Sciatic nerve (tissue), 2 donors: ENCODE measurements at regions not wholly inside any gene's neighbourhood (a gene's known extent, or its start where the extent isn't known, plus 50 kb on each side); places are given as distances from the start of the nearest gene placed in this dataset.
"Not testable (repeated sequence)": the region's sequence is repeated elsewhere in the genome, so short reads cannot be mapped to it uniquely, and the experiment has no call there.

Experiments
- ATAC-seq: fragments of 200-7000 bp; cut with Tn5 transposase; one replicate; pipeline ENCODE4 v1.9.1; 2020; ENCODE audit warnings: mild to moderate bottlenecking, moderate library complexity
- DNase-seq: peaks from one replicate; pipeline ENCODE4 v3.0.0-alpha.2; 2020; ENCODE audit warnings: low spot score
- intact Hi-C: fragments of 100-400 bp; cut with DNase I; formaldehyde crosslinking; loops from one replicate; pipeline ENCODE4 v1.14.2; 2022
- donor health status: DM: no; HTN: no; CAD: no.
- donor health status: DM: no; HTN: no; CAD: no.

DNA sequence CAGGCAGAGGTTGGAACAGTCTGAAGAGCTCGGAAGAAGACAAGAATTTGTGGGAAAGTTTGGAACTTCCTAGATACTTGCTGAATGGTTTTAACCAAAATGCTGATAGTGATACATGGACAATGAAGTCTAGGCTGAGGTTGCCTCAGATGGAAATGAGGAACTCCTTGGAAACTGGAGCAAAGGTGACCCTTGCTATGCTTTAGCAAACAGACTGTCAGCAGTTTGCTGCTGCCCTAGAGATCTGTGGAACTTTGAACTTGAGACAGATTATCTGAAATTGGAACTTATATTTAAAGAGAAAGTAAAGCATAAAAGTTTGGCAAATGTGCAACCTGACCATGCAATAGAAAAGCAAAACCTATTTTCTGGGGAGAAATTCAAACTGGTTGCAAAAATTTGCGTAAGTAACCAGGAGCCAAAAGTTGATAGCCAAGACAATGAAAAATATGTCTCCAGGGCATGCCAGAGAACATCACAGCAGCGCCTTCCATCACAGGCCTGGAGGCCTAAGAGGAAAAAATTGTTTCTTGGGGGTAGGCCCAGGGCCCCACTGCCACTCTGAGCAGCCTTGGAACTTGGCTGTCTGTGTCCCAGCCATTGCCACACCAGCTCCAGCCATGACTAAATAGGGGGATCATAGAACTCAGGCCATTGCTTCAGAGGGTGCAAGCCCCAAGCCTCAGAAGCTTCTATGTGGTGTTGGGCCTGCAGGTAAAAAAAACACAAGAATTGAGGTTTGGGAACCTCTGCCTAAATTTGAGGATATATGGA, 675.3 kb downstream of the LTN1 start:
- intact Hi-C loops: no loop called here
- DNase-seq (no peak), ATAC-seq (peak; percentile 46)

DNA sequence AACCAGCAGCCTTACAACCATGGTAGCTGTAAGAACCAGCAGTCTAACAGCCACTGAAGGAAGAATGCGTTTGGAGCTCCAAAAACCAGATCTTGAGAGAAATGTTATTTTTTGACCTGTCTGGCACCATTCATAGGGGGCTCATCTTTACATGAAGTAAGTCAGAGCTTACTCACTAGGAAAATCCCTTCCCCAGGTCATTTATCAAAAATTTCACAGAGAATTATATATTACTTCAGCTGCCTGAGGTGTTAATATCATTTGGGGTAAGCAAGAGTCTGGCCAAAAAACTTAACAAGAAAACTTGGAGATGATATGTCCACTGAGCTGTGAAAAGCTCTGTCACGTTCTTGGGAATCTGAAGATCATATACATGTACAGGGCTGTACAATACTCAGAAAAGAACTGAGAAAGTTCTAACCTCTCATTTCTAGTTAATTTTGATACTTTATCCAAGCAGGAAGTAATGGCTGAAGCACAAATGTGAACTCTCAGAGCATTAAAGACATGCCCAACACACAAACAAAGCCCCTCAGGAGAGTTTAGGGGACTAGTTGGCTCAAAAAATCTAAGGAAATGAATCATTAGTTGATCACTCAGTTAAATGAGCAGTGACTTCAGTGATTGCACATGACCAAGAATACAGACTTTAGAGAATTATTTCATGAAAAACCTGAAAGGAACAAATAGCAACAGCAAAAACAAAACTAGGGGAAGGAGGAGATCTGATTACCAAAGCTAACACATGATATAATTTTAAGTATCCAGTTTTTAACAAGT, 681.1 kb downstream of the LTN1 start:
- DNase-seq (no peak), ATAC-seq (no peak)
- intact Hi-C loops: no loop called here

DNA sequence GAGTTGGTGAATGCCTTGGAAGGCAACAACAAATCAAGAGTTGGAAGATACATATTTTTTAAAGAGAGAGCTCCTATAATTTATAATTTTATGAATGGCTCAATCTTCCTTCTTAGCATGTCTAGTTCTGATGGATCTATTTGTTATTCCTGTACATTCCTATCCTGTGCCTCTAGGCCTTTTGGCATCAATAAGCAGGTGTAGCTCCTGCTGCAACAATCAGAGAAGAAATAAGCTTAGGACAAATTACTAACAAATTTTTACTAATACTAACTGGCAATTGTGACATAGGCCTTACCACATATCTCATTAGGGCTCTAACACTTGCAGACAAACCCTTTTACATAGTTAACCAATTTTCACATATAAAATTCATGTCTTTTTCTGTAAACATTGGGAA, 682.0 kb downstream of the LTN1 start:
- no peak for DNase-seq
- ATAC-seq: no peak
- intact Hi-C loops: no loop called here

GRCh38 chr21:28310171-28310685, 682.4 kb downstream of the LTN1 start:
- ATAC-seq (no peak), DNase-seq (no peak)
- intact Hi-C loops: no loop called here

- no peak for ATAC-seq
- intact Hi-C loops: no loop called here
Measured at GRCh38 chr21:28309596-28309995, 683.1 kb downstream of the LTN1 start.

DNA sequence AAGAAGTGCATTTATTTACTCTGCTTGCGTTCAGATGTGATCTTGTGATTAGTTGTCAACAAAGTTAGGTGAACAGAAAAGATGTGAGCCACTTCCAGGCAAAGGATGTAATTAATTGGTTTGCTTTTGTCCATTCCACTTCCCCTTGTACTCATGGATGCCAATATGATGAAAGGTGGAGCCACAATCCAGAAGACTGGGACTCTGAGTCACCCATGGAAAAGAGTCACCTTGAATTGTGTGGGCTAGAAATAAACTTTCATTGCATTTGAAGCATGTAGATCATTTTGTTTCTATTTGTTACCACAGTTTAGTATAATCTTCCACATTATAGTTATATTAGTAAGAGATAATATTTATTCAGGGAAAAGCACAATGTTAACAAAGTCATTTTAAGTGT, 684.2 kb downstream of the LTN1 start:
- intact Hi-C loops: no loop called here
- no peak for ATAC-seq
- DNase-seq: no peak

More at GRCh38 chr21:28309596-28309995, 683.1 kb downstream of the LTN1 start:
- DNase-seq: no peak

- no peak for DNase-seq
- intact Hi-C loops: no loop called here
- ATAC-seq: no peak
Measured at GRCh38 chr21:28299946-28300345, 692.7 kb downstream of the LTN1 start.

DNA sequence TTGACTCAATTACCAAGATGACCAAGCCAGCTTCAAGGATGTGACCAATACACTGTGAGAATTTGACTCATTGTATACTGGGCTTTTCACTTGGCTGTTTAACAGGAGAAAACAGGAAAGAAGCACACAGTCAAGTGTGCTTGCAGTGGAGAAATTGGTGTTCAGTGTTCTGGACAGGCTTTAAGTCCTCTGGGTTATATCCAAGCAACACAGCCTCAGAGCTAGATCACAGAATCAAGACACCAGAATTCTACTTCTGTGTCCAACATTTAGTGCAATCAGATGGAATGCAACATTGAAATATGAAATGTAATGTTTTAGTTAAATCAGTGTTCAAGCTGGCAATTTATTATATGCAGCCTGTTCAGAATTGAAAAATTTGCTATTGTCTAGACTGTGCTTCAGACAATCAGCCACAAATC, 694.4 kb downstream of the LTN1 start:
- DNase-seq: no peak
- ATAC-seq: no peak
- intact Hi-C loops: no loop called here

DNA sequence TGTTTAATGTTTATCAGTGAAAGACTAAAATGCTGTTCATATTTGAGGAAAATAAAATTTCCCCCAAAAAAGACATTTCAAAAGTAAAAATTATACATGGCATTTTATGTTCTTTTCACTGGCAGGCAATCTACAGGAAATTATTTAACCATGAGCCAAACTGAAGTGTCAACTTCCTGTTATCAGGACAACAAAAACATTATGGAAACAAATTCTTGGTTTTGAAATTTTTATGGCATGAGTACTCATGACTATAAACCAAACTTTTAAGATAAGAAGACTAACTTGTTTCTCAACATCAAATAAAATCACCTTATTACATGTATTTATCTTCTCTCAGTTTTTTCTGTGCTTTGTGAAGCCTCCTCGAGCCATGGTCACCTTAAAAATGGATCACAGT, 698.6 kb downstream of the LTN1 start:
- intact Hi-C loops: no loop called here
- DNase-seq: no peak
- ATAC-seq: no peak

DNA sequence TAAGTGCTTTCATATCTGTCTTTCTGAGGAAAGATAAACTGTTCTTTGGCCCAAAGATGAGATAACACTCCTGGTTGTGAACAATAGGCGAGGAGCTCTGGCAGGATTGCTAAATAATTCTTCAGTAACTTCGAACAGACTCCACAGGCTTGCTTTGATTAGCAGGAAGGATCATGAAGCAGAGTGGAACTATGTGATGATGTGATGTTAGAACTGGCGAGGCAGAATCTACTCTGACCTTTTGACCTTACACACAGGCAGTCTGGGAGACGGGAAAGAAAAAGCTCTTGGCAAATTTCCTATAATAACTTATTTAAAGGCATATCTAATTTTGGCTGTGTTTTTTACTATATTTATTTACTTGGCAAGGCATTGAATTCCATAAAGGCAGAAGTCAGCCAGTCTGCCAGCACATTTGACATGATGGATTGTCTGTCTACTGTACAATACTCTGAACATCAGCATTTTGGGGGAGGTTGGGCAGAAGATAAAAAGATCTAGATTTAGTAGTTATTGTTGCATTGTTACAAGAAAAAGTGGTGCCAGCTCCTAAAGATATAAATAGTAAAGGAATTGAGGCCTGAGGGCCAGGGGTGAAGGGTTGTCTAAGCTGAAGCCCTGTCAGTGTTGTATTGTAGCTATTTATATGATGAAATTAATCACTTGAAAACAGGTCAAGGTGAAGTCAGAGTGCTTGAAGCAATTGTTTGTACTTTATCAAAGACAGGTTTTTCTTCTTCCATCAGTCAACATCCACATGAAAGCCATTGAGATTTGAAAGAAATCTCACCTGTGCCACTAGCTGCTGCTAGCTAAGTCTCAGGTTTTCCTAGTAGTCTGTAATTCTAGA, 708.8 kb downstream of the LTN1 start:
- ATAC-seq: peak; percentile 76
- no peak for DNase-seq
- intact Hi-C loops: no loop called here

DNA sequence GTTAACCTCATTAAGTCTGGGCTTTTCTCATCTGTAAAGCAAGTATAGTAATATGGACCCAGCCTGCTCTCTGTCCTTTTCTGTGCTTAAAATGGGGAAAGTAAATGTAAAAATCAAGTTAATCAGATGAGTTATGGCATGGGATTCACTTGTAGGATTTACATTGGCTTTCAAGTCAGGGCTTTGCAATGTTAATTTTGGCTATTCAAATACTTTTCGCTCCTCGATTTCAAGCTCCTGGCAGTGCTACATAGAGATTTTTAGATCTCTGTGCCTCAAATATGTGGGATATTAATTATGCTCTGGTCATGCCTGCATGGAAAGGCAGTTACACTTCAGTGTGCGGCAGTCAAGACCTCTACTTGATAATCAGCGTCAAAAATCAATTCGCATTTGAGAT, 709.8 kb downstream of the LTN1 start:
- DNase-seq (no peak), ATAC-seq (no peak)
- intact Hi-C loops: no loop called here

DNA sequence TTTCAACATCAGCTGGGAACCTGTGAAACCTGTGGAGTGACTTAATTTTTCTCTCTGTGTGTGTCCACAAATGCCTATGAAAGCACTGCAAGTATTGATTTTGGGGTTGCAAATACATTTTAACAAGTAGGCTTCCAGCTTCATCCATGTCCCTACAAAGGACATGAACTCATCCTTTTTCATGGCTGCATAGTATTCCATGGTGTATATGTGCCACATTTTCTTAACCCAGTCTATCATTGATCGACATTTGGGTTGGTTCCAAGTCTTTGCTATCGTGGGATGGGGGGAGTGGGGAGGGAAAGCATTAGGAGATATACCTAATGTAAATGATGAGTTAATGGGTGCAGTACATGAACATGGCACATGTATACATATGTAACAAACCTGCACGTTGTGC, 711.3 kb downstream of the LTN1 start:
- intact Hi-C loops, ATAC-seq, DNase-seq: not testable (repeated sequence)

DNA sequence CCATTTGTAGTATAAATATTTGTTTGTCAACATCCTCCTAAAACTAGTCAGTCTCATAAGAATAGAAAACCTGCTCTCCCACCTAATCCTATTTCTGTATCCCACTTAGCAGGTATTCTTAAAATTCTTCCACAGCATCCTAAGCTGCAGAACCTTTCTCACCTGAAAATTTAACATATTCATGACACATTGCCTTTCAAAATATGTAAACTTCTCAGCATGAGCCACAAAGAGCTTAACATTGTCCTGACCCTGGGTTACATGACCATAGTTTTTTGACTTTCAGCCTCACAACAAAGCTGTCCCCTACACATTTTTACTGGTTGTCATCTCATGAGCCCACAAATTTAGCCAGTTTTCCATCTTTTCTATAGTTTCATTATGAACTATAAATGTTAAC, 712.1 kb downstream of the LTN1 start:
- no peak for ATAC-seq
- intact Hi-C loops: no loop called here

GRCh38 chr21:28277324-28277723, 715.4 kb downstream of the LTN1 start:
- intact Hi-C loops: no loop called here
- ATAC-seq: no peak
- no peak for DNase-seq

More for the DNA sequence above, 712.1 kb downstream of the LTN1 start:
- DNase-seq: no peak

DNA sequence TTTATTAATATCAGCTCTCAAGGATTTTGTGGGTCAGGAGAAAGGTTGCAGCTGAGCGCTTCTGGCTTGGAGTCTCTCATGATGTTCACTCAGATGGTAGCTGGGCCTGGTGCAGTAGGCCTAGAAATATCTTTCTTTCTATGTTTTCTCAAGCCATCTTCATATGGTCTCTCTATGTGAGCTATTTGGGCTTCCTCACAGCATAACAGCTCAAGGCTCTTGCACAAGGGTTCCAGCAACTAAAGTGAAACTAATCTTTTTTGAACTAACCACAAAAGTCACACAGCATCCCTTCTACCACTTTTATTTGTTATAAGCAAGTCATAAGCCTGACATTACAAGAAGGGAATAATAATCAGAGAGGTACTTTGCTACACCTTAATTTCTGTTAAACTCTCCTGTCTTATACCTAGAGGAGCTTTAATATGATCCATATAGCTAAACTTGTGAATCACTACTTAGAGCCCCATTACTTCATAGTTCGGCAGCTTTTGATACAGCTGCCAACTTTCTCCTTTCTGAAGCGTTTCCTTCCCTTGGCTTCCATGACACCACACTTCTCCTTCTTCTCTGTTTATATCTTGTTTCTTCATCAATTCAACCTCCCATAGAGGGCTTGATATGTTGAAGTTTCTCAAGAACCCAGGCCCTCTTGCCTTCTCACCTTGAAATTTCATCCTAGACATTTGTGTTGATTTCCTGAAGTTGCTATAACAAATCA, 720.2 kb downstream of the LTN1 start:
- DNase-seq (no peak), ATAC-seq (no peak)
- intact Hi-C loops: no loop called here

DNA sequence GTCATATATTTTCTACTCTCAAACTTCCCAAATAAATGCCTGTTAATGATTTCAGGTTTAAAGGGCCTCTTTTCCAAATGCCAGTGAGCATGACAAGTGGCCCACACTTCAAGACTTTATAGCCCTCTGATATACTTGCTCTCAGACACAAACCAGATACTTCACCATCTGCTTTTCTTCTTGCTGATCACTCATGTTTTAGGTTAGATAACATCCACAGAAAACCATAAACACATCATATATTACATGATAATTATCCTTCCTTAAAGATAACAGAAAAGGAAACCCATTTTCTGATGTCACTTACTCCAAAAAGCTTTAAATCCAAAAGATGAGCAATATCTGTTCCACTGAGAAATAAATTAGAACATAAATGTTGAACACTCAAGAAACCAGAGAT, 723.5 kb downstream of the LTN1 start:
- no peak for ATAC-seq
- DNase-seq: no peak
- intact Hi-C loops: no loop called here

DNA sequence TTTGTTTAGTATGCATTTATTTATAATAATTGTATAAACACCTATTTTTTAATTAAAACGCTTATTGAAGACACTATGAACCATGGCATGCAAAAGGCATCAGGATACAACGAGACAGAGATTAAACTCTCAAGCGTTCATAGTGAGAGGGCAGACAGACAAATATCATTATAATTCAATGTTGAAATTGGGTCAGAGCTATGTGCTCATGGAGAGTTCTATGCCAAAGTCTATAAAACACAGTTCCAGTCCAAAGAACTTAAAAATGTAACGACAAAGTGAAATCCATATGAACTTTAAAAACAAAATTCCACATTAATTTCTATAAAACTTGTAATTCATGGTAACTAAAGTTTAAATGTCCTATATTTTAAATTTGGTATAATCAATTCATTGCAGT, 724.0 kb downstream of the LTN1 start:
- ATAC-seq (no peak), DNase-seq (no peak)
- intact Hi-C loops: no loop called here

GRCh38 chr21:28267449-28267848, 725.2 kb downstream of the LTN1 start:
- ATAC-seq (no peak), DNase-seq (no peak)
- intact Hi-C loops: no loop called here

DNA sequence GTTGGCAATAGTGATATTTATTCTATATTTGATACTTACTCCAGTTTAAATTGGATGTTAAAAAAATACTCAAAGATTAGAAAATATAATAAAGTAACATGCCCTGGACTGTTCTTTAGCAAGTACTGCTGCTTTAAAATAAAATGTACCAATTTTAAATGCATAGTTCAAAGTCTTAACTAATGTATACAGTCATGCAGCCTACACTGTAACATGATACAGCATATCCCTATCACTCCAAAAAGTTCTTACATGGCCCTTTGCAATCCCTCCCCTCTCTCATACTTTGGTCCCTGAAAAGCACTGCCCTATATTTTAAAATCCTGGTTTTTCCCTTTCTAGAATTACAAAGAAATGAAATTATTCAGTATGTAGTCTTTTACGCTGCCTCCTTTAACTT, 726.6 kb downstream of the LTN1 start:
- DNase-seq (no peak), ATAC-seq (no peak)
- intact Hi-C loops: no loop called here
